HepG2 (cell line): ENCODE measurements at regions not wholly inside any gene's neighbourhood (a gene's known extent, or its start where the extent isn't known, plus 50 kb on each side); places are given as distances from the start of the nearest gene placed in this dataset.

ENCODE experiments used
- ATF1 ChIP-seq: IDR thresholded peaks from 2 replicates; pipeline ENCODE4 v1.6.1; 2016; ENCODE audit warnings: mild to moderate bottlenecking, control low read depth
- CTCF ChIP-seq: sonication (generic); formaldehyde crosslinking; IDR thresholded peaks from 2 replicates; pipeline ENCODE4 v1.5.0; 2020; ENCODE audit warnings: mild to moderate bottlenecking, missing genetic modification reagents, moderate library complexity
- HBP1 ChIP-seq: IDR thresholded peaks from 2 replicates; pipeline ENCODE4 v1.6.1; 2016; ENCODE audit warnings: low read depth, control low read depth
- JUND ChIP-seq: sonication (generic); formaldehyde crosslinking; IDR thresholded peaks from 2 replicates; pipeline ENCODE4 v1.8.0; 2022; ENCODE audit warnings: mild to moderate bottlenecking, missing genetic modification reagents
- NCOA2 ChIP-seq: sonication (generic); formaldehyde crosslinking; IDR thresholded peaks from 2 replicates; pipeline ENCODE4 v1.8.0; 2022; ENCODE audit warnings: inconsistent platforms
- NPAS2 ChIP-seq: sonication (generic); formaldehyde crosslinking; IDR thresholded peaks from 2 replicates; pipeline ENCODE4 v1.8.0; 2022; ENCODE audit warnings: mild to moderate bottlenecking, missing genetic modification reagents, borderline replicate concordance
- RBM22 ChIP-seq: fragments of 200-400 bp; formaldehyde crosslinking; optimal IDR thresholded peaks from 2 replicates; pipeline ENCODE3; 2017; ENCODE audit warnings: mild to moderate bottlenecking, low read length, moderate library complexity
- SMC3 ChIP-seq: IDR thresholded peaks from 2 replicates; pipeline ENCODE4 v1.6.1; 2011; ENCODE audit warnings: low read length, improper control_type of control experiment
- ZNF503 ChIP-seq: sonication (generic); formaldehyde crosslinking; IDR thresholded peaks from 2 replicates; pipeline ENCODE4 v1.4.0; 2020; ENCODE audit warnings: missing genetic modification reagents
- ZNF772 ChIP-seq: sonication (generic); formaldehyde crosslinking; IDR thresholded peaks from 2 replicates; pipeline ENCODE4 v1.5.0; 2020; ENCODE audit warnings: mild to moderate bottlenecking, missing genetic modification reagents
- TF ChIP-seq, protein P1 (sequence below): fragments of 450-650 bp; IDR thresholded peaks from 2 replicates; pipeline ENCODE4 v1.6.1; 2016
- TF ChIP-seq, protein P2 (sequence below): sonication (generic); formaldehyde crosslinking; IDR thresholded peaks from 2 replicates; pipeline ENCODE4 v1.4.0; 2020; ENCODE audit warnings: missing genetic modification reagents
- TF ChIP-seq, protein P3 (sequence below): sonication (generic); formaldehyde crosslinking; IDR thresholded peaks from 2 replicates; pipeline ENCODE4 v1.5.1; 2020; ENCODE audit warnings: mild to moderate bottlenecking, missing genetic modification reagents
- TF ChIP-seq, protein P4 (sequence below): sonication (generic); formaldehyde crosslinking; conservative IDR thresholded peaks from 2 replicates; pipeline ENCODE4 v1.8.0; 2022; ENCODE audit warnings: mild to moderate bottlenecking, moderate library complexity, missing genetic modification reagents

DNA sequence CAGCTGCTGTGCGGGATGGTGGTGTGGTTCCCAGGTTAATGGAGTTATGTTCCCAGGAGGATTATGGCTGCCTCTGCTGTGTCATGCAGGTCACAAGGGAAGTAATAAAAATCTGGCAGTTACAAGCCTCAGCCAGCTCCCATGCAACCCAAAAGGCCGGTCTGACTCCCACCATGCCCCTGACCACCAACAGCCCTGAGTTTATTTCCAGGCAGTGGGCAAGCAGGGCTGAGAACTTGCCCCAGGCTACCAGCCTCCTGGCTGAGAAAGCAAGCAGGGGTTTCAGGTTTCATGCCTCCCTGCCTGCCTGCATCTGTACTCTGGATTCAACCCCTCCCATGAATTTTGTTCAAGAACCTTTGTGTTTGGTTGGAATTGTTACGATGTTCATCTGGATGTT, 732.7 kb upstream of the POU3F4 start:
- TF ChIP-seq RBM22 (no peak), JUND (no peak), NPAS2 (CRISPR knock-in tag) (no peak), HBP1 (no peak), SMC3 (no peak), CTCF (CRISPR knock-in tag) (no peak), ZNF503 (no peak), ZNF772 (CRISPR knock-in tag) (no peak), ATF1 (CRISPR knock-in tag) (no peak), NCOA2 (CRISPR knock-in tag) (no peak)
- TF ChIP-seq, protein P1, sequence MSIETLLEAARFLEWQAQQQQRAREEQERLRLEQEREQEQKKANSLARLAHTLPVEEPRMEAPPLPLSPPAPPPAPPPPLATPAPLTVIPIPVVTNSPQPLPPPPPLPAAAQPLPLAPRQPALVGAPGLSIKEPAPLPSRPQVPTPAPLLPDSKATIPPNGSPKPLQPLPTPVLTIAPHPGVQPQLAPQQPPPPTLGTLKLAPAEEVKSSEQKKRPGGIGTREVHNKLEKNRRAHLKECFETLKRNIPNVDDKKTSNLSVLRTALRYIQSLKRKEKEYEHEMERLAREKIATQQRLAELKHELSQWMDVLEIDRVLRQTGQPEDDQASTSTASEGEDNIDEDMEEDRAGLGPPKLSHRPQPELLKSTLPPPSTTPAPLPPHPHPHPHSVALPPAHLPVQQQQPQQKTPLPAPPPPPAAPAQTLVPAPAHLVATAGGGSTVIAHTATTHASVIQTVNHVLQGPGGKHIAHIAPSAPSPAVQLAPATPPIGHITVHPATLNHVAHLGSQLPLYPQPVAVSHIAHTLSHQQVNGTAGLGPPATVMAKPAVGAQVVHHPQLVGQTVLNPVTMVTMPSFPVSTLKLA: no peak
- TF ChIP-seq, protein P2, sequence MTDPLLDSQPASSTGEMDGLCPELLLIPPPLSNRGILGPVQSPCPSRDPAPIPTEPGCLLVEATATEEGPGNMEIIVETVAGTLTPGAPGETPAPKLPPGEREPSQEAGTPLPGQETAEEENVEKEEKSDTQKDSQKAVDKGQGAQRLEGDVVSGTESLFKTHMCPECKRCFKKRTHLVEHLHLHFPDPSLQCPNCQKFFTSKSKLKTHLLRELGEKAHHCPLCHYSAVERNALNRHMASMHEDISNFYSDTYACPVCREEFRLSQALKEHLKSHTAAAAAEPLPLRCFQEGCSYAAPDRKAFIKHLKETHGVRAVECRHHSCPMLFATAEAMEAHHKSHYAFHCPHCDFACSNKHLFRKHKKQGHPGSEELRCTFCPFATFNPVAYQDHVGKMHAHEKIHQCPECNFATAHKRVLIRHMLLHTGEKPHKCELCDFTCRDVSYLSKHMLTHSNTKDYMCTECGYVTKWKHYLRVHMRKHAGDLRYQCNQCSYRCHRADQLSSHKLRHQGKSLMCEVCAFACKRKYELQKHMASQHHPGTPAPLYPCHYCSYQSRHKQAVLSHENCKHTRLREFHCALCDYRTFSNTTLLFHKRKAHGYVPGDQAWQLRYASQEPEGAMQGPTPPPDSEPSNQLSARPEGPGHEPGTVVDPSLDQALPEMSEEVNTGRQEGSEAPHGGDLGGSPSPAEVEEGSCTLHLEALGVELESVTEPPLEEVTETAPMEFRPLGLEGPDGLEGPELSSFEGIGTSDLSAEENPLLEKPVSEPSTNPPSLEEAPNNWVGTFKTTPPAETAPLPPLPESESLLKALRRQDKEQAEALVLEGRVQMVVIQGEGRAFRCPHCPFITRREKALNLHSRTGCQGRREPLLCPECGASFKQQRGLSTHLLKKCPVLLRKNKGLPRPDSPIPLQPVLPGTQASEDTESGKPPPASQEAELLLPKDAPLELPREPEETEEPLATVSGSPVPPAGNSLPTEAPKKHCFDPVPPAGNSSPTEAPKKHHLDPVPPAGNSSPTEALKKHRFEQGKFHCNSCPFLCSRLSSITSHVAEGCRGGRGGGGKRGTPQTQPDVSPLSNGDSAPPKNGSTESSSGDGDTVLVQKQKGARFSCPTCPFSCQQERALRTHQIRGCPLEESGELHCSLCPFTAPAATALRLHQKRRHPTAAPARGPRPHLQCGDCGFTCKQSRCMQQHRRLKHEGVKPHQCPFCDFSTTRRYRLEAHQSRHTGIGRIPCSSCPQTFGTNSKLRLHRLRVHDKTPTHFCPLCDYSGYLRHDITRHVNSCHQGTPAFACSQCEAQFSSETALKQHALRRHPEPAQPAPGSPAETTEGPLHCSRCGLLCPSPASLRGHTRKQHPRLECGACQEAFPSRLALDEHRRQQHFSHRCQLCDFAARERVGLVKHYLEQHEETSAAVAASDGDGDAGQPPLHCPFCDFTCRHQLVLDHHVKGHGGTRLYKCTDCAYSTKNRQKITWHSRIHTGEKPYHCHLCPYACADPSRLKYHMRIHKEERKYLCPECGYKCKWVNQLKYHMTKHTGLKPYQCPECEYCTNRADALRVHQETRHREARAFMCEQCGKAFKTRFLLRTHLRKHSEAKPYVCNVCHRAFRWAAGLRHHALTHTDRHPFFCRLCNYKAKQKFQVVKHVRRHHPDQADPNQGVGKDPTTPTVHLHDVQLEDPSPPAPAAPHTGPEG (CRISPR knock-in tag): no peak
- TF ChIP-seq, protein P3, sequence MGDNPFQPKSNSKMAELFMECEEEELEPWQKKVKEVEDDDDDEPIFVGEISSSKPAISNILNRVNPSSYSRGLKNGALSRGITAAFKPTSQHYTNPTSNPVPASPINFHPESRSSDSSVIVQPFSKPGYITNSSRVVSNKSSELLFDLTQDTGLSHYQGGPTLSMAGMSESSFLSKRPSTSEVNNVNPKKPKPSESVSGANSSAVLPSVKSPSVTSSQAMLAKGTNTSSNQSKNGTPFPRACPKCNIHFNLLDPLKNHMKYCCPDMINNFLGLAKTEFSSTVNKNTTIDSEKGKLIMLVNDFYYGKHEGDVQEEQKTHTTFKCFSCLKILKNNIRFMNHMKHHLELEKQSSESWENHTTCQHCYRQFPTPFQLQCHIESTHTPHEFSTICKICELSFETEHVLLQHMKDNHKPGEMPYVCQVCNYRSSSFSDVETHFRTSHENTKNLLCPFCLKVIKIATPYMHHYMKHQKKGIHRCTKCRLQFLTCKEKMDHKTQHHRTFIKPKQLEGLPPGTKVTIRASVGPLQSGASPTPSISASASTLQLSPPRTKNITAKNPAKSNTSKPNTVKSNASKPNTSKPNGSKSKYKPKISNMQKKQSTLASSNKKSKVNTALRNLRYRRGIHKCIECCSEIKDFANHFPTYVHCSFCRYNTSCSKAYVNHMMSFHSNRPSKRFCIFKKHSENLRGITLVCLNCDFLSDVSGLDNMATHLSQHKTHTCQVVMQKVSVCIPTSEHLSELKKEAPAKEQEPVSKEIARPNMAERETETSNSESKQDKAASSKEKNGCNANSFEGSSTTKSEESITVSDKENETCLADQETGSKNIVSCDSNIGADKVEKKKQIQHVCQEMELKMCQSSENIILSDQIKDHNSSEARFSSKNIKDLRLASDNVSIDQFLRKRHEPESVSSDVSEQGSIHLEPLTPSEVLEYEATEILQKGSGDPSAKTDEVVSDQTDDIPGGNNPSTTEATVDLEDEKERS (CRISPR knock-in tag): no peak
- TF ChIP-seq, protein P4, sequence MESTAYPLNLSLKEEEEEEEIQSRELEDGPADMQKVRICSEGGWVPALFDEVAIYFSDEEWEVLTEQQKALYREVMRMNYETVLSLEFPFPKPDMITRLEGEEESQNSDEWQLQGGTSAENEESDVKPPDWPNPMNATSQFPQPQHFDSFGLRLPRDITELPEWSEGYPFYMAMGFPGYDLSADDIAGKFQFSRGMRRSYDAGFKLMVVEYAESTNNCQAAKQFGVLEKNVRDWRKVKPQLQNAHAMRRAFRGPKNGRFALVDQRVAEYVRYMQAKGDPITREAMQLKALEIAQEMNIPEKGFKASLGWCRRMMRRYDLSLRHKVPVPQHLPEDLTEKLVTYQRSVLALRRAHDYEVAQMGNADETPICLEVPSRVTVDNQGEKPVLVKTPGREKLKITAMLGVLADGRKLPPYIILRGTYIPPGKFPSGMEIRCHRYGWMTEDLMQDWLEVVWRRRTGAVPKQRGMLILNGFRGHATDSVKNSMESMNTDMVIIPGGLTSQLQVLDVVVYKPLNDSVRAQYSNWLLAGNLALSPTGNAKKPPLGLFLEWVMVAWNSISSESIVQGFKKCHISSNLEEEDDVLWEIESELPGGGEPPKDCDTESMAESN (CRISPR knock-in tag): no peak
